HEK293 (cell line): ENCODE measurements at regions not wholly inside any gene's neighbourhood (a gene's known extent, or its start where the extent isn't known, plus 50 kb on each side); places are given as distances from the start of the nearest gene placed in this dataset.

Experiments
- CTCF ChIA-PET: fragments of 350-600 bp; formaldehyde crosslinking; extraction: SDS; loops from one replicate; lab custom pipeline; 2021; ENCODE audit warnings: antibody characterized with exemption; lab: Yijun Ruan, JAX
- POLR2A ChIA-PET: fragments of 300-600 bp; formaldehyde crosslinking; extraction: SDS; loops from one replicate; lab custom pipeline; 2020; ENCODE audit warnings: antibody characterized with exemption, inconsistent platforms; lab: Yijun Ruan, JAX
- H3K27ac ChIP-seq: fragments of 200-500 bp; sonication (Bioruptor generic); 2 replicates; pipeline ENCODE4 v1.5.1; 2014; ENCODE audit warnings: low read depth, low read length, control low read depth, inconsistent platforms; ENCODE audit errors: extremely low read depth
- H3K36me3 ChIP-seq, 2 experiments: fragments of 200-500 bp in 1 of 2; sonication (Bioruptor generic) in 1 of 2; 1 replicate in 1 of 2; 2 replicates in 1 of 2; pipeline ENCODE4 v1.5.1; 2014 to 2017; ENCODE audit warnings: inconsistent platforms in 2 of 2, low read length in 2 of 2; ENCODE audit not compliant: control insufficient read depth in 2 of 2, insufficient read depth in 1 of 2
- H3K4me1 ChIP-seq: fragments of 200-500 bp; sonication (Bioruptor generic); 2 replicates; pipeline ENCODE4 v1.5.1; 2014; ENCODE audit warnings: mild to moderate bottlenecking, low read length, inconsistent platforms; ENCODE audit not compliant: control insufficient read depth, insufficient read depth
- H3K4me3 ChIP-seq: 2 replicates; pipeline ENCODE4 v1.5.1; 2011; ENCODE audit warnings: low read depth, mild to moderate bottlenecking, control low read depth, low read length, moderate library complexity
- H3K9me3 ChIP-seq: fragments of 200-500 bp; sonication (Bioruptor generic); 2 replicates; pipeline ENCODE4 v1.5.1; 2014; ENCODE audit warnings: low read depth, low read length, inconsistent platforms; ENCODE audit not compliant: control insufficient read depth, insufficient read depth
- AEBP2 ChIP-seq: fragments of 450-650 bp; formaldehyde crosslinking; IDR thresholded peaks from 2 replicates; pipeline ENCODE4 v1.5.1; 2016; ENCODE audit warnings: missing biosample characterization, missing genetic modification characterization, borderline replicate concordance
- KLF1 ChIP-seq: fragments of 450-650 bp; formaldehyde crosslinking; IDR thresholded peaks from 2 replicates; pipeline ENCODE4 v1.5.1; 2016; ENCODE audit warnings: missing biosample characterization, missing genetic modification characterization
- KLF10 ChIP-seq: fragments of 450-650 bp; IDR thresholded peaks from 2 replicates; pipeline ENCODE4 v1.5.1; 2018; ENCODE audit warnings: missing biosample characterization, mild to moderate bottlenecking, missing genetic modification characterization
- KLF16 ChIP-seq: fragments of 450-650 bp; formaldehyde crosslinking; IDR thresholded peaks from 2 replicates; pipeline ENCODE4 v1.5.1; 2017; ENCODE audit warnings: missing biosample characterization, missing genetic modification characterization
- OVOL3 ChIP-seq: fragments of 450-650 bp; formaldehyde crosslinking; IDR thresholded peaks from 2 replicates; pipeline ENCODE4 v1.5.1; 2016; ENCODE audit warnings: missing biosample characterization, missing genetic modification characterization
- SETDB1 ChIP-seq: IDR thresholded peaks from one replicate; pipeline ENCODE4 v1.6.1; 2017; ENCODE audit warnings: mild to moderate bottlenecking, low read length, moderate library complexity, mixed read lengths; ENCODE audit not compliant: insufficient read length
- ZFP37 ChIP-seq: fragments of 450-650 bp; formaldehyde crosslinking; IDR thresholded peaks from 2 replicates; pipeline ENCODE4 v1.5.1; 2016; ENCODE audit warnings: missing biosample characterization, missing genetic modification characterization
- ZNF10 ChIP-seq: fragments of 450-650 bp; formaldehyde crosslinking; IDR thresholded peaks from 2 replicates; pipeline ENCODE4 v1.5.1; 2017; ENCODE audit warnings: missing biosample characterization, missing genetic modification characterization
- ZNF157 ChIP-seq: fragments of 450-650 bp; formaldehyde crosslinking; IDR thresholded peaks from 2 replicates; pipeline ENCODE4 v1.5.1; 2016; ENCODE audit warnings: missing biosample characterization, missing genetic modification characterization
- ZNF211 ChIP-seq: fragments of 450-650 bp; formaldehyde crosslinking; IDR thresholded peaks from 2 replicates; pipeline ENCODE4 v1.5.1; 2016; ENCODE audit warnings: low read depth, missing biosample characterization, missing genetic modification characterization
- ZNF221 ChIP-seq: fragments of 450-650 bp; formaldehyde crosslinking; IDR thresholded peaks from 2 replicates; pipeline ENCODE4 v1.5.1; 2017; ENCODE audit warnings: missing biosample characterization, missing genetic modification characterization, borderline replicate concordance
- ZNF239 ChIP-seq: fragments of 450-650 bp; formaldehyde crosslinking; IDR thresholded peaks from 2 replicates; pipeline ENCODE4 v1.5.1; 2016; ENCODE audit warnings: missing biosample characterization, missing genetic modification characterization
- ZNF248 ChIP-seq: fragments of 450-650 bp; formaldehyde crosslinking; IDR thresholded peaks from 2 replicates; pipeline ENCODE4 v1.5.1; 2017; ENCODE audit warnings: missing biosample characterization, missing genetic modification characterization
- ZNF518A ChIP-seq: fragments of 450-650 bp; formaldehyde crosslinking; conservative IDR thresholded peaks from 2 replicates; pipeline ENCODE4 v1.5.1; 2016; ENCODE audit warnings: low read depth, missing biosample characterization, missing genetic modification characterization
- ZNF555 ChIP-seq: fragments of 450-650 bp; formaldehyde crosslinking; conservative IDR thresholded peaks from 2 replicates; pipeline ENCODE4 v1.5.1; 2017; ENCODE audit warnings: missing biosample characterization, mild to moderate bottlenecking, missing genetic modification characterization, inconsistent platforms
- ZNF626 ChIP-seq: fragments of 450-650 bp; sonication (Bioruptor Pico); formaldehyde crosslinking; IDR thresholded peaks from 2 replicates; pipeline ENCODE4 v1.5.1; 2018; ENCODE audit warnings: missing biosample characterization, missing genetic modification characterization, inconsistent platforms
- ZNF658 ChIP-seq: fragments of 450-650 bp; formaldehyde crosslinking; IDR thresholded peaks from 2 replicates; pipeline ENCODE4; 2016; ENCODE audit warnings: missing biosample characterization, missing genetic modification characterization
- ZNF707 ChIP-seq: fragments of 450-650 bp; formaldehyde crosslinking; IDR thresholded peaks from 2 replicates; pipeline ENCODE4 v1.5.1; 2016; ENCODE audit warnings: missing biosample characterization, missing genetic modification characterization
- ZNF777 ChIP-seq: fragments of 450-650 bp; formaldehyde crosslinking; IDR thresholded peaks from 2 replicates; pipeline ENCODE4 v1.5.1; 2017; ENCODE audit warnings: missing biosample characterization, missing genetic modification characterization, borderline replicate concordance
- ZNF785 ChIP-seq: fragments of 450-650 bp; formaldehyde crosslinking; IDR thresholded peaks from 2 replicates; pipeline ENCODE4 v1.5.1; 2016; ENCODE audit warnings: missing biosample characterization, missing genetic modification characterization
- ZSCAN16 ChIP-seq: fragments of 450-650 bp; formaldehyde crosslinking; IDR thresholded peaks from 2 replicates; pipeline ENCODE4 v1.5.1; 2016; ENCODE audit warnings: missing biosample characterization, missing genetic modification characterization
- ZXDB ChIP-seq: fragments of 450-650 bp; formaldehyde crosslinking; IDR thresholded peaks from 2 replicates; pipeline ENCODE4 v1.5.1; 2016; ENCODE audit warnings: missing biosample characterization, missing genetic modification characterization

GRCh38 chr6:3553254-3553653 is 96.4 kb upstream of the SLC22A23 start:
- no peaks in the 10 kb centered on the region for H3K4me1 ChIP-seq
- TF ChIP-seq ZNF248, result peak; percentile 94
- no peak for TF ChIP-seq SETDB1
- TF ChIP-seq, all 188 proteins: peak for 1
- no peak overlapping the region for H3K27ac ChIP-seq
- H3K36me3 ChIP-seq, result no peaks in the 10 kb centered on the region
- ChIA-PET POLR2A (no interaction called here), CTCF (interaction anchor here (0.6 kb wide), 1 partner anchor 10 kb away, joined by 3 read pairs; no protein-coding TSS in a partner anchor)
- no peak overlapping the region for H3K4me3 ChIP-seq
- no peaks in the 10 kb centered on the region; the same call in 1 of the 2 replicates for H3K9me3 ChIP-seq

GRCh38 chr6:3551716-3552511 is 95.1 kb upstream of the SLC22A23 start:
- no peak for TF ChIP-seq ZSCAN16
- TF ChIP-seq ZXDB (tag by site-specific recombination), result no peak
- no peak for TF ChIP-seq ZNF239 (tag by site-specific recombination)
- TF ChIP-seq ZNF157 (tag by site-specific recombination), result no peak
- no peak for TF ChIP-seq AEBP2 (tag by site-specific recombination)
- TF ChIP-seq ZNF785 (tag by site-specific recombination), result no peak
- TF ChIP-seq ZNF518A, result no peak
- no peak for TF ChIP-seq KLF16 (tag by site-specific recombination)
- no peak for TF ChIP-seq ZNF777 (tag by site-specific recombination)
- no peak for TF ChIP-seq ZNF211 (tag by site-specific recombination)
- TF ChIP-seq ZNF555 (tag by site-specific recombination), result no peak
- TF ChIP-seq OVOL3 (tag by site-specific recombination), result no peak
- TF ChIP-seq ZNF221, result no peak
- no peak for TF ChIP-seq KLF10 (tag by site-specific recombination)
- TF ChIP-seq ZFP37, result no peak
- no peak for TF ChIP-seq ZNF658 (tag by site-specific recombination)
- no peak for TF ChIP-seq ZNF10 (tag by site-specific recombination)
- TF ChIP-seq ZNF707 (tag by site-specific recombination), result no peak
- TF ChIP-seq KLF1 (tag by site-specific recombination), result no peak
- TF ChIP-seq ZNF626 (tag by site-specific recombination), result no peak
- no peak overlapping the region for H3K4me3 ChIP-seq

More at GRCh38 chr6:3551716-3552511, 95.1 kb upstream of the SLC22A23 start:
- Histone ChIP-seq H3K9me3 (no peaks in the 10 kb centered on the region; the same call in 1 of the 2 replicates), H3K4me1 (no peaks in the 10 kb centered on the region), H3K36me3 (no peaks in the 10 kb centered on the region), H3K27ac (no peak overlapping the region)
- CTCF ChIA-PET, result interaction anchor here (1.1 kb wide), 1 partner anchor 139 kb away, joined by 3 read pairs; no protein-coding TSS in a partner anchor
- POLR2A ChIA-PET, result interaction anchor here (0.6 kb wide), 1 partner anchor 109 kb away, joined by 3 read pairs; no protein-coding TSS in a partner anchor
